ENCODE measurements at regions not wholly inside any gene's neighbourhood (a gene's known extent, or its start where the extent isn't known, plus 50 kb on each side); places are given as distances from the start of the nearest gene placed in this dataset.
"Not testable (repeated sequence)": the region's sequence is repeated elsewhere in the genome, so short reads cannot be mapped to it uniquely, and the experiment has no call there.

GRCh38 chr4:163697121-163697520 is 202.6 kb downstream of the TMA16 start:
- DNase-seq: no peak

GRCh38 chr4:163700383-163700782 is 205.9 kb downstream of the TMA16 start:
- not testable (repeated sequence) for DNase-seq

GRCh38 chr4:163701916-163702315 is 207.4 kb downstream of the TMA16 start:
- no peak for DNase-seq

GRCh38 chr4:163702736-163703135 is 208.2 kb downstream of the TMA16 start:
- DNase-seq: no peak

GRCh38 chr4:163703251-163703650 is 208.8 kb downstream of the TMA16 start:
- no peak for DNase-seq

- DNase-seq: no peak
These were observed 213.4 kb downstream of the TMA16 start for GRCh38 chr4:163707873-163708272.

GRCh38 chr4:163709601-163710000 is 215.1 kb downstream of the TMA16 start:
- no peak for DNase-seq

GRCh38 chr4:163710158-163710557 is 215.7 kb downstream of the TMA16 start:
- no peak for DNase-seq

- DNase-seq: not testable (repeated sequence)
These were observed 230.0 kb downstream of the TMA16 start for GRCh38 chr4:163724495-163724894.

GRCh38 chr4:163726641-163727040 is 232.2 kb downstream of the TMA16 start:
- no peak for DNase-seq

GRCh38 chr4:163731071-163731470 is 236.6 kb downstream of the TMA16 start:
- no peak for DNase-seq

- no peak for DNase-seq
These were observed 238.0 kb downstream of the TMA16 start for GRCh38 chr4:163732473-163732872.

- DNase-seq: no peak
These were observed 242.4 kb downstream of the TMA16 start for GRCh38 chr4:163736876-163737275.

- not testable (repeated sequence) for DNase-seq
These were observed 243.4 kb downstream of the TMA16 start for GRCh38 chr4:163737846-163738245.

- no peak for DNase-seq
These were observed 244.0 kb downstream of the TMA16 start for GRCh38 chr4:163738521-163738920.

- no peak for DNase-seq
These were observed 250.4 kb downstream of the TMA16 start for GRCh38 chr4:163744861-163745260.

- DNase-seq: no peak
These were observed 252.8 kb downstream of the TMA16 start for GRCh38 chr4:163747293-163747692.

- DNase-seq: no peak
These were observed 253.4 kb downstream of the TMA16 start for GRCh38 chr4:163747886-163748285.

- no peak for DNase-seq
These were observed 254.0 kb downstream of the TMA16 start for GRCh38 chr4:163748449-163748848.

GRCh38 chr4:163755013-163755412 is 260.5 kb downstream of the TMA16 start:
- DNase-seq: no peak

GRCh38 chr4:163757219-163757618 is 262.7 kb downstream of the TMA16 start:
- DNase-seq: no peak

GRCh38 chr4:163758032-163758431 is 263.5 kb downstream of the TMA16 start:
- DNase-seq: no peak

GRCh38 chr4:163762741-163763140 is 268.3 kb downstream of the TMA16 start:
- DNase-seq: no peak

GRCh38 chr4:163764569-163764968 is 270.1 kb downstream of the TMA16 start:
- no peak for DNase-seq

- DNase-seq: no peak
These were observed 273.5 kb downstream of the TMA16 start for GRCh38 chr4:163768014-163768413.

GRCh38 chr4:163772238-163772637 is 277.7 kb downstream of the TMA16 start:
- DNase-seq: no peak

All from NCI-H1694 (cell line).